ENCODE measurements at regions not wholly inside any gene's neighbourhood (a gene's known extent, or its start where the extent isn't known, plus 50 kb on each side); places are given as distances from the start of the nearest gene placed in this dataset.

DNA sequence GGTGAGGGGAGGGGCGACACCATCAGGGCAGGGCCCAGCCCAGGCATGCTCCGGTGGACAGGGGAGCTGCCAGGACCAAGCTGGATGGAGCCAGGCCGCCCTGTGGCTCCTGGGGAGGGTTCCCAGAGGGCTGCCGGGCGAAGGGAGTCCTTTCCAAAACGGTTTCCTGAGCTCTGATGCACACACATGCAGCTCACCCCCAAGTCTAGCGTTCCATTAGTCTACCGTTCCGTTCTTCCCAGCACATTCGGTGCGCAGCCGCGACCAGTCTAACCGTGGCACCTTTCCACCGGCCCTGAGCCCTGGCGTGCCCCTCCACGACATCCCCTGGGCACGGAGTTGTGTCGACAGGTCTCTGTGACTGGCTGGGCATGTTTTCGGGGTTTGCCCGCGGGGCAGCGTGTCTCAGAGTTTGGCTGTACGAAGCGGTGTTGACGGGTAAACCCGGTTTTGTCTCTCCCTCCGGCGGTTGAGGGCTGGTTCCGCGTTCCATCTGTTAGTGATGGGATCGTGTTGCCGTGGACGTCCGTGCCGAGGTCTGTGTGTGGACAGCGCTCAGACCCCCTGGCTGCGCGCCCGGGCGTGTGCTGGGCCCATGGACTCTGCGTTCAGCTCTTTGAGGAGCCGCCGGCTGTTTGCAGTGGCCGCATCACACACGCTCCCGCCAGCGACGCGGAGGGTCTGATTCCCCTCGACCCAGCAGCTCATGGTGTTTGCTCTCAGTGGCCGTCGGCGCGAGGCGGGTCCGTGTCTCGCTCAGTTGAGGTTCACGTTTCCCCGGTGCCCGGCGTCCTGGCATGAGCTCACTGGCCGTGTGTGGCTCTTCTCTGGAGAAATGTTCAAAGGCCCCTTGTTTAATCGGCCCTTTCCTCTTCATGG lies 121.2 kb downstream of the IGLL1 start (continued):
- TF ChIP-seq MLXIP (CRISPR knock-in tag; IDR thresholded peaks at IDR 0.05; ENCODE audit: borderline replicate concordance): no peak
- no peak for TF ChIP-seq NONO (IDR thresholded peaks at IDR 0.05)
- no peak for TF ChIP-seq NONO (CRISPR knock-in tag; conservative IDR thresholded peaks at IDR 0.05)
- no peak for TF ChIP-seq ZNF619 (CRISPR knock-in tag; IDR thresholded peaks at IDR 0.05)
- TF ChIP-seq NR0B2 (CRISPR knock-in tag; IDR thresholded peaks at IDR 0.05): no peak
- TF ChIP-seq ZNF879 (CRISPR knock-in tag; IDR thresholded peaks at IDR 0.05): 0 out of 2 replicates have a peak, but pooled peaks have one; percentile 55
- TF ChIP-seq SP4 (CRISPR knock-in tag; IDR thresholded peaks at IDR 0.05): peak; percentile 40; the same call in 1 of the 2 replicates
- no peak for TF ChIP-seq USF2 (IDR thresholded peaks at IDR 0.05; ENCODE audit: low read depth, low read length)
- TF ChIP-seq USF2 (CRISPR knock-in tag; IDR thresholded peaks at IDR 0.05; ENCODE audit: borderline replicate concordance): no peak
- TF ChIP-seq BORCS8-MEF2B (CRISPR knock-in tag; IDR thresholded peaks at IDR 0.05): no peak
- TF ChIP-seq GABPB1 (CRISPR knock-in tag; IDR thresholded peaks at IDR 0.05): no peak
- TF ChIP-seq ZNF891 (CRISPR knock-in tag; IDR thresholded peaks at IDR 0.05): 0 out of 2 replicates have a peak, but pooled peaks have one; percentile 33
- peak; percentile 56; the same call in 1 of the 2 replicates for TF ChIP-seq ZFP90 (CRISPR knock-in tag; IDR thresholded peaks at IDR 0.05; ENCODE audit: borderline replicate concordance)
- TF ChIP-seq HOXA3 (CRISPR knock-in tag; IDR thresholded peaks at IDR 0.05): peak; percentile 50; the same call in 1 of the 2 replicates
- TF ChIP-seq PITX1 (CRISPR knock-in tag; IDR thresholded peaks at IDR 0.05): peak; percentile 19; the same call in 1 of the 2 replicates
- no peak for TF ChIP-seq U2AF2 (IDR thresholded peaks at IDR 0.05; ENCODE audit: low read depth, low read length)
- no peak for TF ChIP-seq PCBP2 (optimal IDR thresholded peaks at IDR 0.05; ENCODE audit: low read depth, low read length, poor library complexity, severe bottlenecking)
- TF ChIP-seq THYN1 (CRISPR knock-in tag; IDR thresholded peaks at IDR 0.05; ENCODE audit: borderline replicate concordance, low read depth): no peak
- no peak for TF ChIP-seq ISX (CRISPR knock-in tag; conservative IDR thresholded peaks at IDR 0.05)
- TF ChIP-seq ZBTB25 (CRISPR knock-in tag; IDR thresholded peaks at IDR 0.05): no peak
- TF ChIP-seq SP2 (CRISPR knock-in tag; IDR thresholded peaks at IDR 0.05): no peak
- TF ChIP-seq NFIC (IDR thresholded peaks at IDR 0.05; ENCODE audit: low read length): no peak
- peak; percentile 46; the same call in 1 of the 2 replicates for TF ChIP-seq SAP130 (CRISPR knock-in tag; IDR thresholded peaks at IDR 0.05; ENCODE audit: low read depth)
- no peak for TF ChIP-seq NFE2L1 (CRISPR knock-in tag; IDR thresholded peaks at IDR 0.05; ENCODE audit: borderline replicate concordance)
